B cell (primary cell): ENCODE measurements at regions not wholly inside any gene's neighbourhood (a gene's known extent, or its start where the extent isn't known, plus 50 kb on each side); places are given as distances from the start of the nearest gene placed in this dataset.

ENCODE experiments used
- ATAC-seq: fragments of 200-7000 bp; cut with Tn5 transposase; one replicate; pipeline ENCODE4 v1.10.0; 2021; ENCODE audit warnings: low read depth, mild to moderate bottlenecking, moderate number of reproducible peaks, moderate library complexity
- CTCF ChIA-PET: fragments of 350-600 bp; sonication (Branson Sonifier 250); formaldehyde crosslinking; loops from one replicate; lab custom pipeline; 2021; ENCODE audit warnings: antibody characterized with exemption, inconsistent platforms; lab: Charles Lee
- POLR2A ChIA-PET: fragments of 350-600 bp; sonication (Branson Sonifier 250); formaldehyde crosslinking; loops from one replicate; lab custom pipeline; 2021; ENCODE audit warnings: antibody characterized with exemption; lab: Charles Lee
- DNase-seq: peaks from one replicate; pipeline ENCODE4 v3.0.0; 2013
- H2AFZ ChIP-seq: 2 replicates; pipeline ENCODE4 v1.6.1; 2012; ENCODE audit warnings: mild to moderate bottlenecking, low read depth, low read length; ENCODE audit not compliant: insufficient read depth, poor library complexity, severe bottlenecking
- H3K27ac ChIP-seq, 2 donors: 1 replicate in 1 of 2; 2 replicates in 1 of 2; pipeline ENCODE4 v1.5.1; 2012 to 2013; ENCODE audit warnings: low read length in 2 of 2, mild to moderate bottlenecking in 2 of 2, moderate library complexity in 1 of 2
- H3K27me3 ChIP-seq, 4 experiments: fragments of 200-600 bp in 1 of 4; sonication (generic) in 1 of 4; replicated peaks in 1 of 4; 1 replicate in 2 of 4; 2 replicates in 2 of 4; pipeline versions ENCODE4 v1.6.1 to v1.7.0; 2013 to 2016; ENCODE audit warnings: low read length in 3 of 4, mild to moderate bottlenecking in 2 of 4, mixed read lengths in 1 of 4, moderate library complexity in 1 of 4; ENCODE audit not compliant: insufficient read depth in 4 of 4, control insufficient read depth in 3 of 4; ENCODE audit errors: control extremely low read depth in 1 of 4
- H3K36me3 ChIP-seq, 2 experiments: replicated peaks in 1 of 2; 1 replicate in 1 of 2; 2 replicates in 1 of 2; pipeline versions ENCODE4 v1.6.1 to v1.7.1; 2013; ENCODE audit warnings: low read length in 1 of 2; ENCODE audit not compliant: insufficient read depth in 2 of 2, control insufficient read depth in 1 of 2; ENCODE audit errors: control extremely low read depth in 1 of 2, extremely low read depth in 1 of 2
- H3K4me1 ChIP-seq, 2 donors: fragments of 200-600 bp in 1 of 2; sonication (generic) in 1 of 2; 1 replicate in 1 of 2; 2 replicates in 1 of 2; pipeline versions ENCODE4 v1.5.1 to v1.6.1; 2013 to 2017; ENCODE audit warnings: low read length in 2 of 2; ENCODE audit not compliant: control insufficient read depth in 2 of 2, insufficient read depth in 2 of 2
- H3K4me2 ChIP-seq: replicated peaks from 2 replicates; pipeline ENCODE3; 2012; ENCODE audit warnings: mild to moderate bottlenecking, low read depth, low read length; ENCODE audit not compliant: poor library complexity, severe bottlenecking
- H3K4me3 ChIP-seq, 5 experiments: fragments of 200-600 bp in 1 of 5; sonication (generic) in 1 of 5; 1 replicate in 3 of 5; 2 replicates in 2 of 5; pipeline versions ENCODE4 v1.5.1 to v1.7.0; 2011 to 2016; ENCODE audit warnings: low read length in 4 of 5, mild to moderate bottlenecking in 4 of 5, low read depth in 2 of 5, control low read depth in 1 of 5, moderate library complexity in 1 of 5; ENCODE audit not compliant: insufficient read depth in 1 of 5; ENCODE audit errors: control extremely low read depth in 1 of 5, extremely low read depth in 1 of 5
- H3K79me2 ChIP-seq: fragments of 200-600 bp; sonication (generic); one replicate; pipeline ENCODE4 v1.6.0; 2016; ENCODE audit warnings: low read length; ENCODE audit not compliant: control insufficient read depth, insufficient read depth
- H3K9ac ChIP-seq: fragments of 200-600 bp; sonication (generic); 2 replicates; pipeline ENCODE4 v1.6.1; 2017; ENCODE audit warnings: mild to moderate bottlenecking, low read length, moderate library complexity
- H3K9me3 ChIP-seq, 3 donors: one replicate each; pipeline versions ENCODE4 v1.6.1 to v1.7.1; 2013; ENCODE audit warnings: low read length in 2 of 3; ENCODE audit not compliant: control insufficient read depth in 2 of 3, insufficient read depth in 1 of 3; ENCODE audit errors: control extremely low read depth in 1 of 3
- H4K20me1 ChIP-seq: 2 replicates; pipeline ENCODE4 v1.6.0; 2012; ENCODE audit warnings: mild to moderate bottlenecking, low read length; ENCODE audit not compliant: insufficient read depth, control insufficient read depth, poor library complexity, severe bottlenecking
- H3K27ac Mint-ChIP-seq: one replicate; pipeline ENCODE4 v1.8.0; 2021; ENCODE audit warnings: mixed read lengths
- H3K27me3 Mint-ChIP-seq: one replicate; pipeline ENCODE4 v1.8.0; 2021; ENCODE audit warnings: mixed read lengths
- H3K4me1 Mint-ChIP-seq: one replicate; pipeline ENCODE4 v1.8.0; 2021; ENCODE audit warnings: mixed read lengths
- H3K4me3 Mint-ChIP-seq: one replicate; pipeline ENCODE4 v1.8.0; 2021; ENCODE audit warnings: mixed read lengths
- H3K9me3 Mint-ChIP-seq: one replicate; pipeline ENCODE4 v1.8.0; 2022; ENCODE audit warnings: mixed read lengths; ENCODE audit not compliant: insufficient read depth
- EZH2 ChIP-seq: IDR thresholded peaks from 2 replicates; pipeline ENCODE4 v1.6.1; 2012; ENCODE audit warnings: borderline replicate concordance, low read depth, mild to moderate bottlenecking, moderate library complexity, low read length; ENCODE audit not compliant: insufficient read depth, poor library complexity, severe bottlenecking
- WGBS: methylation state at CpG from one replicate; pipeline ENCODE4 v1.1.5; 2013; ENCODE audit warnings: missing lambda C conversion rate; ENCODE audit not compliant: insufficient coverage; 5-methylcytosine and 5-hydroxymethylcytosine counted together
- intact Hi-C: fragments of 100-400 bp; cut with micrococcal nuclease; formaldehyde crosslinking; loops from one replicate; pipeline ENCODE4 v1.10.0; 2022
- TF ChIP-seq, protein P1 (sequence below): fragments of 200-600 bp; IDR thresholded peaks from one replicate; pipeline ENCODE4 v1.8.0; 2022; ENCODE audit warnings: antibody characterized with exemption, mild to moderate bottlenecking

DNA sequence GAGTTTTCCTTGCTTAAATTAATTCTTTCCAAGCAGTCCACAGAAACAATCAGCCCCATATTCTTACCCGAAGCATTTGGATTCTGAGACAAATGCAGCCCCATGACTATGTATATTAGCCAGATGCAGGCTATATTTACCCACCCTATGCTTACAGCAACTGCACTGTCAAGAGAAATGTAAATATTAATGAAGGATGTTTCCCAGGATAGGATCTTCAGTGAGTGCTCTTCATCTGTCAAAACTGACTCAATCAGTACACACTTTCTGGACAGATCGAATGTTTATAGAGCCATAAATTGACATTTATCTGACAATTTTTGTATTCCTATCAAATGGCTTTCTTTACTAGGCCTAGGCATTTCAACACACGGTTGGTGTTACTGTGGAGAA lies 725.3 kb upstream of the SEMA6A start:
- H3K36me3 ChIP-seq: no peaks in the 10 kb centered on the region
- H3K4me3 ChIP-seq: no peak overlapping the region
- Mint-ChIP-seq H3K4me1 (no peaks in the 10 kb centered on the region), H3K4me3 (no peak overlapping the region), H3K9me3 (peaks cover 4% of the 10 kb centered on the region), H3K27ac (no peak overlapping the region), H3K27me3 (no peaks in the 10 kb centered on the region)
- ChIA-PET CTCF (no interaction called here), POLR2A (no interaction called here)
- ATAC-seq (no peak), DNase-seq (no peak)
- no peak overlapping the region for H3K27ac ChIP-seq
- TF ChIP-seq, protein P1, sequence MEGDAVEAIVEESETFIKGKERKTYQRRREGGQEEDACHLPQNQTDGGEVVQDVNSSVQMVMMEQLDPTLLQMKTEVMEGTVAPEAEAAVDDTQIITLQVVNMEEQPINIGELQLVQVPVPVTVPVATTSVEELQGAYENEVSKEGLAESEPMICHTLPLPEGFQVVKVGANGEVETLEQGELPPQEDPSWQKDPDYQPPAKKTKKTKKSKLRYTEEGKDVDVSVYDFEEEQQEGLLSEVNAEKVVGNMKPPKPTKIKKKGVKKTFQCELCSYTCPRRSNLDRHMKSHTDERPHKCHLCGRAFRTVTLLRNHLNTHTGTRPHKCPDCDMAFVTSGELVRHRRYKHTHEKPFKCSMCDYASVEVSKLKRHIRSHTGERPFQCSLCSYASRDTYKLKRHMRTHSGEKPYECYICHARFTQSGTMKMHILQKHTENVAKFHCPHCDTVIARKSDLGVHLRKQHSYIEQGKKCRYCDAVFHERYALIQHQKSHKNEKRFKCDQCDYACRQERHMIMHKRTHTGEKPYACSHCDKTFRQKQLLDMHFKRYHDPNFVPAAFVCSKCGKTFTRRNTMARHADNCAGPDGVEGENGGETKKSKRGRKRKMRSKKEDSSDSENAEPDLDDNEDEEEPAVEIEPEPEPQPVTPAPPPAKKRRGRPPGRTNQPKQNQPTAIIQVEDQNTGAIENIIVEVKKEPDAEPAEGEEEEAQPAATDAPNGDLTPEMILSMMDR: no peak
- no peak for TF ChIP-seq EZH2
- no peak overlapping the region for H3K4me2 ChIP-seq
- H3K79me2 ChIP-seq: no peaks in the 10 kb centered on the region
- no peak overlapping the region for H3K9ac ChIP-seq
- WGBS: no CpG with 5 or more reads among the region's 3 CpGs
- no peaks in the 10 kb centered on the region for H3K4me1 ChIP-seq
- H2AFZ ChIP-seq: no peak overlapping the region
- no peaks in the 10 kb centered on the region for H3K27me3 ChIP-seq
- no peaks in the 10 kb centered on the region for H4K20me1 ChIP-seq
- H3K9me3 ChIP-seq: no peaks in the 10 kb centered on the region
- intact Hi-C loops: no loop called here

DNA sequence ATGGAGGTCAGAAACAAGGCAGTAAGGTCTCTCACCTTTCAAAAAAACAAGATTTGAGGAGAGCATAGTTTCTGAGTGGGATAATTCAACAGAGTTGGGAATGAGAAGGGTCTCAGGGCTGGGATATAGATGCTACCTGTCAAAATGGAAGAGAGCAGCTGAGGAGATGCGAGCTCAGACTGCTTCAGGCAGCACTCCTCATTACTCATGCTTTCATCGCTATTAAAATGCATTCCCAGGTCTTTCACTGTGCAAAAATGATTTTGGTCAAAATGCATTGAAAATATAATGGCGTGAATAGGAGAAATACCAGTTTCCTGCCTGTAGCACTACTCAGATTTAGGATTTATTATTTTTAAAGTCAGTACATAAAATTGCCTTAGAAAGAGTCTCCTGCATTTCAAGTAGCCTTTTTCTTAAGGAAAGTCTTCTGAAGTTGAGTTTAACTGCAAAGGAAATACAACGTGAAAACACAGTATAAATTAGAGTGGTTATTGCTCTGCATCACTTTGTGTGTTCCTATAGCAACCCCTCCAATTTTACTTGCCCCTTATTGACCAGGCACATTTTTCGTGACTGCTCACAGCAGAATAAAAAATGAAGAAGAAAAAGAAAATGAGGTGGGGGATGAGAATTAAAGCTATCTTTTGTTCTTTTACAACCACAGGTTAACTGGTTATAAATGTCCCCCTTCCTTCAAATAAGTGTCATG lies 724.8 kb upstream of the SEMA6A start:
- TF ChIP-seq, protein P1: no peak
- no peak for TF ChIP-seq EZH2
- H3K27me3 ChIP-seq: no peaks in the 10 kb centered on the region
- no peaks in the 10 kb centered on the region for H3K36me3 ChIP-seq
- H3K27ac Mint-ChIP-seq: no peak overlapping the region
- H3K4me1 Mint-ChIP-seq: no peaks in the 10 kb centered on the region
- H3K4me1 ChIP-seq: no peaks in the 10 kb centered on the region
- peaks cover 4% of the 10 kb centered on the region for H3K9me3 Mint-ChIP-seq
- H3K4me2 ChIP-seq: no peak overlapping the region
- no peak for DNase-seq
- H3K79me2 ChIP-seq: no peaks in the 10 kb centered on the region
- no peak overlapping the region for H3K27ac ChIP-seq
- POLR2A ChIA-PET: no interaction called here
- H3K9ac ChIP-seq: no peak overlapping the region
- CTCF ChIA-PET: no interaction called here
- H3K4me3 ChIP-seq: no peak overlapping the region
- H3K4me3 Mint-ChIP-seq: no peak overlapping the region
- no peaks in the 10 kb centered on the region for H3K9me3 ChIP-seq
- no peak overlapping the region for H2AFZ ChIP-seq
- no CpG with 5 or more reads among the region's 5 CpGs for WGBS
- no peaks in the 10 kb centered on the region for H3K27me3 Mint-ChIP-seq
- no peak for ATAC-seq
- no peaks in the 10 kb centered on the region for H4K20me1 ChIP-seq
- intact Hi-C loops: no loop called here
